OCI-LY7 (cell line): ENCODE measurements at regions not wholly inside any gene's neighbourhood (a gene's known extent, or its start where the extent isn't known, plus 50 kb on each side); places are given as distances from the start of the nearest gene placed in this dataset.

ENCODE experiments used
- CTCF ChIP-seq: fragments of 200-600 bp; sonication (generic); conservative IDR thresholded peaks from 2 replicates; pipeline ENCODE4 v1.5.1; 2014; ENCODE audit warnings: mild to moderate bottlenecking, antibody characterized with exemption, low read length, moderate library complexity, mixed read lengths
- EZH2phosphoT487 ChIP-seq: fragments of 200-600 bp; sonication (generic); IDR thresholded peaks from 2 replicates; pipeline ENCODE4 v1.6.1; 2018; ENCODE audit warnings: low read depth, borderline replicate concordance, mild to moderate bottlenecking, mixed run types, antibody characterized with exemption, low read length, moderate library complexity, mixed read lengths

- no peak for TF ChIP-seq CTCF
- TF ChIP-seq EZH2phosphoT487 = no peak
Measured at GRCh38 chr10:111472445-111472844, 395.6 kb downstream of the ADRA2A start.
